Erythroblast (primary cell): ENCODE measurements at regions not wholly inside any gene's neighbourhood (a gene's known extent, or its start where the extent isn't known, plus 50 kb on each side); places are given as distances from the start of the nearest gene placed in this dataset.
"Not testable (repeated sequence)": the region's sequence is repeated elsewhere in the genome, so short reads cannot be mapped to it uniquely, and the experiment has no call there.

Source experiments
- DNase-seq, 2 experiments: peaks; one replicate each; lab custom pipeline; 2025; lab: John Stamatoyannopoulos, UW
- GATA1 ChIP-seq: IDR thresholded peaks from 2 replicates; pipeline ENCODE4 v1.6.1; 2011; ENCODE audit warnings: low read depth, mild to moderate bottlenecking, control low read depth, low read length, moderate library complexity
- POLR2A ChIP-seq: IDR thresholded peaks from 2 replicates; pipeline ENCODE4 v1.6.1; 2011; ENCODE audit warnings: mild to moderate bottlenecking, low read length

- TF ChIP-seq GATA1 (no peak), POLR2A (no peak)
- DNase-seq = no peak
Observed at GRCh38 chr5:75922480-75922879, 160.7 kb upstream of the SV2C start.

- TF ChIP-seq GATA1 (no peak), POLR2A (no peak)
- DNase-seq = no peak
Observed at GRCh38 chr5:75921011-75921410, 162.2 kb upstream of the SV2C start.

DNA sequence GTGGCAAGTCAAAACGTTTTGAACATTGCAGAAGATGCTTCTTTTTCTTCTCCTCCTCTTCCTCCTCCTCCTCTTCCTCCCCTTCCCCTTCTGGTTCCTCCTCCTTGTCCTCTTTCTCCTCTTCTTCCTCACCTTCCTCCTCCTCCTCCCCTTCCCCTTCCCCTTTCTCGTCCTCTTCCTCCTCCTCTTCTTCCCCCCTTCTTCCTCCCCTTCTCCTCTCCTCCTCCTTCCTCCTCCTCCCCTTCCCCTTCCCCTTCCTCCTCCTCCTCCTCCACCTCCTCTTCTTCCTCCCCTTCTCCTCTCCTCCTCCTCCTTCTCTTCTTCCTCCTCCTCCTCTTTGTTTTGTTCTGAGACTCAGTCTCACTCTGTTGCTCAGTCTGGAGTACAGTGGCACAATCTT is 167.0 kb upstream of the SV2C start:
- no peak for DNase-seq
- TF ChIP-seq POLR2A = no peak
- TF ChIP-seq GATA1 = no peak

DNA sequence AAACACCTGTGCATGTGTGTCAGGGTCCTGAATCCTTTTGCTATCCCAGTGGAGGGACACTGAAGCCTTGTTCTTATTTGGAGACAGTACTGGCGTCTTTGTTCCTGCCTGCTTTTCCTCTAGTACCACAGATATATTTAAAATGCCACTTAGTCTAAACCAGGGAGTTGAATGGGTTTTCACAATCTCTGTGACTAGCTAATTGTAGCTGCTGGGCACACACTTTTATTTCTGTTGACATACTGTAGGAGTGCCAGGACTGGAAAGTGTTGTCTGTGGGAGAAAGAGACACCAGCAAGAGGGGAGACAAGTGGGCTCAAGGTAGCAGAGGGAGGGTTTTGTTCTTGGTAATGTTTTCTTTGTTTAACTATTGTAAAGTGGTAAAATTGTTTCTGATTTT is 174.0 kb upstream of the SV2C start:
- DNase-seq = no peak
- TF ChIP-seq GATA1 = no peak

GRCh38 chr5:75907651-75908050 is 175.5 kb upstream of the SV2C start:
- DNase-seq = no peak
- no peak for TF ChIP-seq POLR2A
- TF ChIP-seq GATA1 = no peak

DNA sequence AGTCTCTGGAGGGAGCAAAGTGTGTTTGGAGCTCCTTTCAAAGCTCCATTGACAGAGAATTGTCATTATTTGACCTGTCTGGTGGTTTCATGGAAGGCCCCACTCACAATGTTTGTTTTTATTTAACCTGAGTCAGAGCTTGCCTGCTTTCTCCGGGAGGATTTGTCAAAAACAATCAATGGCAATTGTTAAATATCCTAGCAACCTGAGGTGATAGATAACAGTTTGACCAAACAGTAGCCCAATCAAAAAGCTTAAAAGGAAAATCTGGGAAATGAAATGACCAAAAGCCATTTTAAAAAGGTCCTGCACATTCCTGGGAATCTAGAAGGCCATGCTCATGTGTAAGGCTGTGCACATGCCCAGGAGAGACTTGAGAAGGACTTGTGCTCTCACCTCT is 177.2 kb upstream of the POC5 start:
- no peak for DNase-seq
- no peak for TF ChIP-seq GATA1
- no peak for TF ChIP-seq POLR2A

- TF ChIP-seq POLR2A (no peak), GATA1 (no peak)
- DNase-seq = no peak
Observed at GRCh38 chr5:75891736-75892135, 174.5 kb upstream of the POC5 start.

DNA sequence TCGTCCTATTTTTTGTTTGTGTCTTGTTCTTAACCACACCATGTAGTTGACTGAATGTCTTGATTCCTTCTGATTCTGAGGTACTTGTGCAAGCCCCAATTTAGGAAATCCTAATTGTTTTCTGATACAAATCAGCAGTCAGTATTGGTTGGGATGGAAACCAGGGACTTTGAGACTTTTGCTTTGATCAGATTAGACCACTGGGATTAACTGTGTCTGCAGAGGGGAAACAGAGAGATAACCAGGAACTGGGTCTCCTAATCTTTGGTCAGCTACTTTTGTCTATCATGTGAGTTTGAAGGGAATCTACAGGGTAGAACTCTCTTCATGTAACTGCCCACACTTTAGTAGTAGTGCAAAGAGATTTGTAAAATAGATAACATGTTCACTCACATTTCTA is 173.8 kb upstream of the POC5 start:
- no peak for DNase-seq
- TF ChIP-seq GATA1 (no peak), POLR2A (no peak)

GRCh38 chr5:75890546-75890945 is 173.3 kb upstream of the POC5 start:
- no peak for TF ChIP-seq GATA1
- no peak for TF ChIP-seq POLR2A
- no peak for DNase-seq

DNA sequence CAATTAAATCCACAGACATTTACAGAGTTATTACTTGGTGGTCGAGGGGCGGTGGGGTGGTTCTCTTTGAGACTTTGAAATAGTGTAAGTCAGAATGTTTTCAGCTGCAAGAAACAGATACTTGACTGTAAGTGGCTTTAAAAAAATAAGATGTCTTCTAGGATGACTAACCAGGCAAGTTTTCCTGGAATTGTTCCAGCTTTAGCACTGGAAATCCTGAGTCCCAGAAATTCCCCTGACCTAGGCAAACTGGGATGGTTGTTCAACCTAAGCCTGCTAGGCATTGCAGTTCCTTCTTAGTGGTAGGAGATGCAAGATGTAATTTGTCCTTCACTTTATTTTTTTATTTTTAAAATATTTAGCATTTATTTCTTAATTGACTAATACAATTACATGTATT is 169.5 kb upstream of the POC5 start:
- no peak for DNase-seq
- TF ChIP-seq POLR2A (no peak), GATA1 (no peak)

DNA sequence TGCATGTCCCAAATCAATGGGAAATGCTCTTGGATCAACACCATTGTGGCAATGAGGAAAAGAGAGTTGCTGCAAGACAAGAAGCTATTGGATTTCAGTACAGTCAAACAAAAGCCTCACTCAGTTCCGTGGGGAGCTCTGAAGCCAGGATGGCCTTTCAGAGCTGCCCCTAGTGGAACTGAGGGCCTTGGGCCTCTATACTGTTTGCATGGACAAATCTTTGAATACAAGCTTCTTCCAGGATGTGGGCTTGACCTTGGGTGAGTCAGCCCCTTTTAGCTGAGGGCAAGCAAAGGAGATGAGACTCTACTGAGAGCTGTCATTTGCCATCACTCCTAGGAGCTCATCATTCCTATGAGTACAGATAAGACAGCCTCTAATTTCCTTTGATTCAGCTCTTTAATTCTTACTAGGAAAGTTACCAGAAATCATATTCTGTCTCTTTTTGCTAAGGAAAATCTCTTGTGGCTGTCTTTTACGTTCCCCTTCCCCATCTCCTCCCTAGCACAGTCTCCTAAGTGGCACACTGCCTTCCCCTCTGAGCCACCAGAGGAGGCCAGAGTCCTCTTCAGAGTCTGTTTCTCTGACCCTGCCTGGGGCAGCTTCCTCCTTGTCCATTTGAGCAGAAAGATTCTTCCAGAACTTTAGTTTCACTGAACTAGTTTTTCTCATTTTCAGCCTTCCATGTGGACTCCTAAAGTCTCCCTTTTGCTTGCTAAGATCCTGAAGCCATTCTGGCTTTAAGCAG is 168.8 kb upstream of the POC5 start:
- peak in 1 of 2 experiments; percentile 3 for DNase-seq

DNA sequence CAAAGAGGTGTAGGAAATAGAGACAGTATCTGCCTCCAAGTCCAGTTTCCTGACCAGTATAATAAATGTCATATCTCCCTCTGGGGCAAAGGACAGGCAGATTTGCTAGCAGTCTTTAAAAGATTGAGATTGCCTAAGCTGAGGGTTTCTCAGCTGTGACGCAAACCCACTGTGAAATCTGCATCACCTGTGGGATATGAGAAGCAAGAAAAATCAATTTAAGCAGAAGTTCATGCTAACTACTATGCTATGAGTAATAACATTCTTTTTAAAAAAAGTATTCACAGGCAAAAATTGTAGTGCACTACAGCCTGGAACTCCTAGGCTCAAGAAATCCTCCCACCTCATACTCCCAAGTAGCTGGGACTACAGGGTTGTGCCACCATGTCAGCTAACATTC is 168.1 kb upstream of the POC5 start:
- TF ChIP-seq POLR2A = no peak
- TF ChIP-seq GATA1 = no peak
- no peak for DNase-seq

More for the DNA sequence above, 168.8 kb upstream of the POC5 start:
- TF ChIP-seq POLR2A (no peak), GATA1 (no peak)

GRCh38 chr5:75869891-75870290 is 152.7 kb upstream of the POC5 start:
- DNase-seq = no peak
- no peak for TF ChIP-seq POLR2A
- no peak for TF ChIP-seq GATA1

GRCh38 chr5:75862872-75863271 is 145.6 kb upstream of the POC5 start:
- TF ChIP-seq POLR2A = no peak
- no peak for TF ChIP-seq GATA1
- no peak for DNase-seq

DNA sequence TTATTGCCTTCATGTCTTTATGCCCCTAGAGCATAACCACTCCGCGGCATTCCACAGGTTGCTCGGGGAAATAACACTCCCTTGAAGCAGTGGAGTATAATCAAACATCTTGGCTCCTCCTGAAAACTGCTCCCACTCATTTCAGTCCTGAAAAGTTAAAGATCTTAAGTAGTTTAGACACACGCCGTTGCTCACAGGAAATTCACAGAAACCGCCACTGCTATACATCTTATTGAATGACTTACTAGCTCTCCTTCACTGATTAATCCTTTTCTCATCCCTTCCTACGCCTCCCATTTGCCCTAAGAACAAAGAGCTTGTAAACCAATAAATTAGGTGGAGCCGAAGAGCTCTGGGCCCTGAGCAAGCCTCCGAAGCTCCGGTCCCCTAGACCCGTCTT is 142.4 kb upstream of the POC5 start:
- not testable (repeated sequence) for DNase-seq

DNA sequence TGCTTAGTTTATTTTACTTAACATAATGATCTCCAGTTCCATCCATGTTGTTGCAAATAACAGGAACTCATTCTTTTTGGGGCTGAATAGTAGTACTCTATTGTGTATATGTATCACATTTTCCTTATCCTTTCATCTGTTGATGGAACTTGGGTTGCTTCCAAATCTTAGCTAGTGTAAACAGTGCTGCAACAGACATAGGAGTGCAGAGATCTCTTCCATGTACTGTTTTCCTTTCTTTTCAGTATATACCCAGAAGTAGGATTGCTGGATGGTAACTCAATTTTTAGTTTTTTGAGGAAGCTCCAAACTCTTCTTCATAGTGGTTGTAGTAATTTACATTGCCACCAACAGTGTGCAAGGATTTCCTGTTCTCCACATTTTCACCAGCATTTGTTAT is 138.8 kb upstream of the POC5 start:
- no peak for DNase-seq
- no peak for TF ChIP-seq POLR2A
